Lower lobe of right lung (tissue), 2 donors: ENCODE measurements at regions not wholly inside any gene's neighbourhood (a gene's known extent, or its start where the extent isn't known, plus 50 kb on each side); places are given as distances from the start of the nearest gene placed in this dataset.

Experiments
- ATAC-seq, 2 donors: fragments of 200-7000 bp; cut with Tn5 transposase; one replicate each; pipeline ENCODE4 v1.9.1; 2020 to 2022; ENCODE audit warnings: mild to moderate bottlenecking in 2 of 2, moderate library complexity in 2 of 2
- DNase-seq: peaks from one replicate; pipeline ENCODE4 v3.0.0-alpha.2; 2020
- H3K27ac ChIP-seq: fragments of 200-600 bp; one replicate; pipeline ENCODE4 v1.8.0; 2022
- H3K27me3 ChIP-seq: fragments of 200-600 bp; one replicate; pipeline ENCODE4 v1.8.0; 2022; ENCODE audit warnings: low read depth
- H3K36me3 ChIP-seq: fragments of 200-600 bp; one replicate; pipeline ENCODE4 v1.8.0; 2022; ENCODE audit warnings: mild to moderate bottlenecking
- H3K4me1 ChIP-seq: fragments of 200-600 bp; one replicate; pipeline ENCODE4 v1.8.0; 2022
- H3K4me3 ChIP-seq: fragments of 200-600 bp; one replicate; pipeline ENCODE4 v1.8.0; 2022; ENCODE audit warnings: mild to moderate bottlenecking
- H3K9me3 ChIP-seq: fragments of 200-600 bp; one replicate; pipeline ENCODE4 v1.8.0; 2022
- intact Hi-C: fragments of 100-400 bp; cut with DNase I; formaldehyde crosslinking; loops from one replicate; pipeline ENCODE4 v1.11.0; 2022
- TF ChIP-seq, protein P1 (sequence below): fragments of 200-600 bp; IDR thresholded peaks from one replicate; pipeline ENCODE4 v1.8.0; 2022; ENCODE audit warnings: antibody characterized with exemption, mild to moderate bottlenecking
- donor health status: DM: no; HTN: yes; CAD: no; lungs with severe emphysema.

DNA sequence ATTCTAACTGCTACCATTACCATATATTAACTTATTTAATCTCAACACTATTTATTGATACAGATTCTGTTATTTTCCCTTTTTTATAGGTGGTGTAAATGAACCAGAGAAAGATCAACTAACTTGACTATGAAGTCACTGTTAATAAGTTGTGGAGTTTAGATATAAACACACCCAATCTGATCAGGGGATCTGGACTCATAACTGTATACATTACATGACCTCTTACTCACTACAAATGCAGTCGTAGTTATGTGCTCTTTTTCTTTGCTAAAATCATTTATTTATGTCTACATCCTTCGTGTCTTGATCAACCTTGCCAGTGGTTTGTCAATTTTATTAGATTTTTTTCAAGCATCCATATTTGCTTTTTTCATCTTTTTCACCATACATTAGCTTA, 614.8 kb upstream of the FAM241A start:
- DNase-seq = no peak
- Histone ChIP-seq H3K27me3 (no peaks in the 10 kb centered on the region), H3K27ac (no peak overlapping the region), H3K4me1 (no peaks in the 10 kb centered on the region), H3K4me3 (no peak overlapping the region), H3K36me3 (no peaks in the 10 kb centered on the region), H3K9me3 (no peaks in the 10 kb centered on the region)
- intact Hi-C loops = no loop called here
- ATAC-seq = no peak
- TF ChIP-seq, protein P1, sequence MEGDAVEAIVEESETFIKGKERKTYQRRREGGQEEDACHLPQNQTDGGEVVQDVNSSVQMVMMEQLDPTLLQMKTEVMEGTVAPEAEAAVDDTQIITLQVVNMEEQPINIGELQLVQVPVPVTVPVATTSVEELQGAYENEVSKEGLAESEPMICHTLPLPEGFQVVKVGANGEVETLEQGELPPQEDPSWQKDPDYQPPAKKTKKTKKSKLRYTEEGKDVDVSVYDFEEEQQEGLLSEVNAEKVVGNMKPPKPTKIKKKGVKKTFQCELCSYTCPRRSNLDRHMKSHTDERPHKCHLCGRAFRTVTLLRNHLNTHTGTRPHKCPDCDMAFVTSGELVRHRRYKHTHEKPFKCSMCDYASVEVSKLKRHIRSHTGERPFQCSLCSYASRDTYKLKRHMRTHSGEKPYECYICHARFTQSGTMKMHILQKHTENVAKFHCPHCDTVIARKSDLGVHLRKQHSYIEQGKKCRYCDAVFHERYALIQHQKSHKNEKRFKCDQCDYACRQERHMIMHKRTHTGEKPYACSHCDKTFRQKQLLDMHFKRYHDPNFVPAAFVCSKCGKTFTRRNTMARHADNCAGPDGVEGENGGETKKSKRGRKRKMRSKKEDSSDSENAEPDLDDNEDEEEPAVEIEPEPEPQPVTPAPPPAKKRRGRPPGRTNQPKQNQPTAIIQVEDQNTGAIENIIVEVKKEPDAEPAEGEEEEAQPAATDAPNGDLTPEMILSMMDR = no peak

- Histone ChIP-seq H3K36me3 (no peaks in the 10 kb centered on the region), H3K4me3 (no peak overlapping the region), H3K4me1 (no peaks in the 10 kb centered on the region), H3K9me3 (no peaks in the 10 kb centered on the region), H3K27me3 (no peaks in the 10 kb centered on the region), H3K27ac (no peak overlapping the region)
- no peak for ATAC-seq
- intact Hi-C loops = no loop called here
- TF ChIP-seq, protein P1 = no peak
- no peak for DNase-seq
Observed at GRCh38 chr4:111535792-111536191, 609.5 kb upstream of the FAM241A start.

GRCh38 chr4:111537165-111537564, 608.1 kb upstream of the FAM241A start:
- intact Hi-C loops = no loop called here
- TF ChIP-seq, protein P1 = no peak
- no peak for ATAC-seq
- Histone ChIP-seq H3K36me3 (no peaks in the 10 kb centered on the region), H3K9me3 (no peaks in the 10 kb centered on the region), H3K27me3 (no peaks in the 10 kb centered on the region), H3K27ac (no peak overlapping the region), H3K4me3 (no peak overlapping the region), H3K4me1 (no peaks in the 10 kb centered on the region)
- no peak for DNase-seq

- Histone ChIP-seq H3K9me3 (no peaks in the 10 kb centered on the region), H3K27me3 (no peaks in the 10 kb centered on the region), H3K4me1 (no peaks in the 10 kb centered on the region), H3K36me3 (no peaks in the 10 kb centered on the region), H3K27ac (no peak overlapping the region), H3K4me3 (no peak overlapping the region)
- DNase-seq (no peak), ATAC-seq (no peak)
- intact Hi-C loops = no loop called here
- TF ChIP-seq, protein P1 = no peak
Observed at GRCh38 chr4:111537871-111538270, 607.4 kb upstream of the FAM241A start.

DNA sequence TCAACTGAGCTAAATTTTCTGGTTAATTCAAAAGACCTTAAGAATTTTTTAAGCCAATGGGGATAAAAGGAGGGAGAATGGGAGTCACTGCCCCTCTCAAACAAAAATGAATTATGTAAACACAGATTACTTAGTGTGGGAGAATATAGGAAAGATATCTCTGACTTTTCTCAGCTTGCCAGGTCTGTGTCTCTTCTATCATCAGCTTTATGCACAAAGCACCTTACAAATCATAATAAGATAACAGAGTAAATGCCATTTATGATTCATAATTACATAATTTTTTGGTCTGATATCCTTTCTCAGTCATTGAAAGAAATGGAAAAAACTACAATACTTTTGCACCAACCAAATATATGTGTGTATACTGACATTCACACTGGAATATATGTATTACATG, 604.6 kb upstream of the FAM241A start:
- Histone ChIP-seq H3K4me1 (no peaks in the 10 kb centered on the region), H3K27ac (no peak overlapping the region), H3K27me3 (no peaks in the 10 kb centered on the region), H3K9me3 (no peaks in the 10 kb centered on the region), H3K36me3 (no peaks in the 10 kb centered on the region), H3K4me3 (no peak overlapping the region)
- ATAC-seq = no peak
- intact Hi-C loops = no loop called here
- TF ChIP-seq, protein P1 = no peak
- no peak for DNase-seq

GRCh38 chr4:111542056-111542455, 603.2 kb upstream of the FAM241A start:
- H3K36me3 ChIP-seq = no peaks in the 10 kb centered on the region
- H3K27ac ChIP-seq = no peak overlapping the region
- no peak for DNase-seq
- no peaks in the 10 kb centered on the region for H3K4me1 ChIP-seq
- H3K9me3 ChIP-seq = no peaks in the 10 kb centered on the region
- no peaks in the 10 kb centered on the region for H3K27me3 ChIP-seq
- TF ChIP-seq, protein P1 = no peak
- no peak overlapping the region for H3K4me3 ChIP-seq
- ATAC-seq = no peak
- intact Hi-C loops = no loop called here
